ENCODE measurements at regions not wholly inside any gene's neighbourhood (a gene's known extent, or its start where the extent isn't known, plus 50 kb on each side); places are given as distances from the start of the nearest gene placed in this dataset.
"Not testable (repeated sequence)": the region's sequence is repeated elsewhere in the genome, so short reads cannot be mapped to it uniquely, and the experiment has no call there.

GRCh38 chr14:71414631-71415403 is 507.6 kb downstream of the PCNX1 start:
- peak; percentile 92 for FAIRE-seq
- peak; percentile 55 for DNase-seq (ENCODE audit: insufficient read length, low spot score)

- DNase-seq (ENCODE audit: insufficient read length, low spot score): peak; percentile 51
These were observed 508.1 kb downstream of the PCNX1 start for GRCh38 chr14:71415404-71415690.

GRCh38 chr14:71416392-71416791 is 509.1 kb downstream of the PCNX1 start:
- no peak for DNase-seq (ENCODE audit: insufficient read length, low spot score)

More at GRCh38 chr14:71415404-71415690, 508.1 kb downstream of the PCNX1 start:
- no peak for FAIRE-seq

GRCh38 chr14:71418532-71419245 is 511.4 kb downstream of the PCNX1 start:
- DNase-seq (ENCODE audit: insufficient read length, low spot score) (no peak), FAIRE-seq (peak; percentile 92)

More at GRCh38 chr14:71416392-71416791, 509.1 kb downstream of the PCNX1 start:
- FAIRE-seq: peak; percentile 88

GRCh38 chr14:71423481-71423880 is 508.7 kb upstream of the RGS6 start:
- FAIRE-seq (peak; percentile 76), DNase-seq (ENCODE audit: insufficient read length, low spot score) (no peak)

GRCh38 chr14:71424941-71425340 is 507.3 kb upstream of the RGS6 start:
- DNase-seq (ENCODE audit: insufficient read length, low spot score): no peak
- no peak for FAIRE-seq

GRCh38 chr14:71426001-71426400 is 506.2 kb upstream of the RGS6 start:
- DNase-seq (ENCODE audit: insufficient read length, low spot score) (no peak), FAIRE-seq (no peak)

GRCh38 chr14:71429902-71430301 is 502.3 kb upstream of the RGS6 start:
- FAIRE-seq (peak; percentile 89), DNase-seq (ENCODE audit: insufficient read length, low spot score) (no peak)

- no peak for DNase-seq (ENCODE audit: insufficient read length, low spot score)
- peak; percentile 83 for FAIRE-seq
These were observed 501.9 kb upstream of the RGS6 start for GRCh38 chr14:71430321-71430677.

GRCh38 chr14:71430678-71431376 is 501.4 kb upstream of the RGS6 start:
- FAIRE-seq (no peak), DNase-seq (ENCODE audit: insufficient read length, low spot score) (no peak)

- DNase-seq (ENCODE audit: insufficient read length, low spot score) (no peak), FAIRE-seq (peak; percentile 83)
These were observed 499.7 kb upstream of the RGS6 start for GRCh38 chr14:71432334-71433110.

- no peak for DNase-seq (ENCODE audit: insufficient read length, low spot score)
- no peak for FAIRE-seq
These were observed 498.9 kb upstream of the RGS6 start for GRCh38 chr14:71433303-71433702.

- peak; percentile 78 for FAIRE-seq
- not testable (repeated sequence) for DNase-seq (ENCODE audit: insufficient read length, low spot score)
These were observed 496.6 kb upstream of the RGS6 start for GRCh38 chr14:71435641-71436040.

GRCh38 chr14:71437870-71438269 is 494.4 kb upstream of the RGS6 start:
- no peak for DNase-seq (ENCODE audit: insufficient read length, low spot score)
- FAIRE-seq: no peak

GRCh38 chr14:71438684-71439083 is 493.5 kb upstream of the RGS6 start:
- DNase-seq (ENCODE audit: insufficient read length, low spot score) (no peak), FAIRE-seq (no peak)

GRCh38 chr14:71441126-71441525 is 491.1 kb upstream of the RGS6 start:
- FAIRE-seq: no peak
- DNase-seq (ENCODE audit: insufficient read length, low spot score): no peak

- DNase-seq (ENCODE audit: insufficient read length, low spot score): no peak
- FAIRE-seq: peak; percentile 90
These were observed 488.0 kb upstream of the RGS6 start for GRCh38 chr14:71444030-71444822.

- DNase-seq (ENCODE audit: insufficient read length, low spot score) (no peak), FAIRE-seq (no peak)
These were observed 483.6 kb upstream of the RGS6 start for GRCh38 chr14:71448431-71449315.
